B cell (primary cell): ENCODE measurements at regions not wholly inside any gene's neighbourhood (a gene's known extent, or its start where the extent isn't known, plus 50 kb on each side); places are given as distances from the start of the nearest gene placed in this dataset.

Experiments
- ATAC-seq: fragments of 200-7000 bp; cut with Tn5 transposase; one replicate; pipeline ENCODE4 v1.10.0; 2021; ENCODE audit warnings: low read depth, mild to moderate bottlenecking, moderate number of reproducible peaks, moderate library complexity
- CTCF ChIA-PET: fragments of 350-600 bp; sonication (Branson Sonifier 250); formaldehyde crosslinking; loops from one replicate; lab custom pipeline; 2021; ENCODE audit warnings: antibody characterized with exemption, inconsistent platforms; lab: Charles Lee
- POLR2A ChIA-PET: fragments of 350-600 bp; sonication (Branson Sonifier 250); formaldehyde crosslinking; loops from one replicate; lab custom pipeline; 2021; ENCODE audit warnings: antibody characterized with exemption; lab: Charles Lee
- DNase-seq: peaks from one replicate; pipeline ENCODE4 v3.0.0; 2013
- H2AFZ ChIP-seq: 2 replicates; pipeline ENCODE4 v1.6.1; 2012; ENCODE audit warnings: mild to moderate bottlenecking, low read depth, low read length; ENCODE audit not compliant: insufficient read depth, poor library complexity, severe bottlenecking
- H3K27ac ChIP-seq, 2 donors: 1 replicate in 1 of 2; 2 replicates in 1 of 2; pipeline ENCODE4 v1.5.1; 2012 to 2013; ENCODE audit warnings: low read length in 2 of 2, mild to moderate bottlenecking in 2 of 2, moderate library complexity in 1 of 2
- H3K27me3 ChIP-seq, 4 experiments: fragments of 200-600 bp in 1 of 4; sonication (generic) in 1 of 4; replicated peaks in 1 of 4; 1 replicate in 2 of 4; 2 replicates in 2 of 4; pipeline versions ENCODE4 v1.6.1 to v1.7.0; 2013 to 2016; ENCODE audit warnings: low read length in 3 of 4, mild to moderate bottlenecking in 2 of 4, mixed read lengths in 1 of 4, moderate library complexity in 1 of 4; ENCODE audit not compliant: insufficient read depth in 4 of 4, control insufficient read depth in 3 of 4; ENCODE audit errors: control extremely low read depth in 1 of 4
- H3K36me3 ChIP-seq, 2 experiments: replicated peaks in 1 of 2; 1 replicate in 1 of 2; 2 replicates in 1 of 2; pipeline versions ENCODE4 v1.6.1 to v1.7.1; 2013; ENCODE audit warnings: low read length in 1 of 2; ENCODE audit not compliant: insufficient read depth in 2 of 2, control insufficient read depth in 1 of 2; ENCODE audit errors: control extremely low read depth in 1 of 2, extremely low read depth in 1 of 2
- H3K4me1 ChIP-seq, 2 donors: fragments of 200-600 bp in 1 of 2; sonication (generic) in 1 of 2; 1 replicate in 1 of 2; 2 replicates in 1 of 2; pipeline versions ENCODE4 v1.5.1 to v1.6.1; 2013 to 2017; ENCODE audit warnings: low read length in 2 of 2; ENCODE audit not compliant: control insufficient read depth in 2 of 2, insufficient read depth in 2 of 2
- H3K4me2 ChIP-seq: replicated peaks from 2 replicates; pipeline ENCODE3; 2012; ENCODE audit warnings: mild to moderate bottlenecking, low read depth, low read length; ENCODE audit not compliant: poor library complexity, severe bottlenecking
- H3K4me3 ChIP-seq, 5 experiments: fragments of 200-600 bp in 1 of 5; sonication (generic) in 1 of 5; 1 replicate in 3 of 5; 2 replicates in 2 of 5; pipeline versions ENCODE4 v1.5.1 to v1.7.0; 2011 to 2016; ENCODE audit warnings: low read length in 4 of 5, mild to moderate bottlenecking in 4 of 5, low read depth in 2 of 5, control low read depth in 1 of 5, moderate library complexity in 1 of 5; ENCODE audit not compliant: insufficient read depth in 1 of 5; ENCODE audit errors: control extremely low read depth in 1 of 5, extremely low read depth in 1 of 5
- H3K79me2 ChIP-seq: fragments of 200-600 bp; sonication (generic); one replicate; pipeline ENCODE4 v1.6.0; 2016; ENCODE audit warnings: low read length; ENCODE audit not compliant: control insufficient read depth, insufficient read depth
- H3K9ac ChIP-seq: fragments of 200-600 bp; sonication (generic); 2 replicates; pipeline ENCODE4 v1.6.1; 2017; ENCODE audit warnings: mild to moderate bottlenecking, low read length, moderate library complexity
- H3K9me3 ChIP-seq, 3 donors: one replicate each; pipeline versions ENCODE4 v1.6.1 to v1.7.1; 2013; ENCODE audit warnings: low read length in 2 of 3; ENCODE audit not compliant: control insufficient read depth in 2 of 3, insufficient read depth in 1 of 3; ENCODE audit errors: control extremely low read depth in 1 of 3
- H4K20me1 ChIP-seq: 2 replicates; pipeline ENCODE4 v1.6.0; 2012; ENCODE audit warnings: mild to moderate bottlenecking, low read length; ENCODE audit not compliant: insufficient read depth, control insufficient read depth, poor library complexity, severe bottlenecking
- H3K27ac Mint-ChIP-seq: one replicate; pipeline ENCODE4 v1.8.0; 2021; ENCODE audit warnings: mixed read lengths
- H3K27me3 Mint-ChIP-seq: one replicate; pipeline ENCODE4 v1.8.0; 2021; ENCODE audit warnings: mixed read lengths
- H3K4me1 Mint-ChIP-seq: one replicate; pipeline ENCODE4 v1.8.0; 2021; ENCODE audit warnings: mixed read lengths
- H3K4me3 Mint-ChIP-seq: one replicate; pipeline ENCODE4 v1.8.0; 2021; ENCODE audit warnings: mixed read lengths
- H3K9me3 Mint-ChIP-seq: one replicate; pipeline ENCODE4 v1.8.0; 2022; ENCODE audit warnings: mixed read lengths; ENCODE audit not compliant: insufficient read depth
- EZH2 ChIP-seq: IDR thresholded peaks from 2 replicates; pipeline ENCODE4 v1.6.1; 2012; ENCODE audit warnings: borderline replicate concordance, low read depth, mild to moderate bottlenecking, moderate library complexity, low read length; ENCODE audit not compliant: insufficient read depth, poor library complexity, severe bottlenecking
- WGBS: methylation state at CpG from one replicate; pipeline ENCODE4 v1.1.5; 2013; ENCODE audit warnings: missing lambda C conversion rate; ENCODE audit not compliant: insufficient coverage; 5-methylcytosine and 5-hydroxymethylcytosine counted together
- intact Hi-C: fragments of 100-400 bp; cut with micrococcal nuclease; formaldehyde crosslinking; loops from one replicate; pipeline ENCODE4 v1.10.0; 2022
- TF ChIP-seq, protein P1 (sequence below): fragments of 200-600 bp; IDR thresholded peaks from one replicate; pipeline ENCODE4 v1.8.0; 2022; ENCODE audit warnings: antibody characterized with exemption, mild to moderate bottlenecking

DNA sequence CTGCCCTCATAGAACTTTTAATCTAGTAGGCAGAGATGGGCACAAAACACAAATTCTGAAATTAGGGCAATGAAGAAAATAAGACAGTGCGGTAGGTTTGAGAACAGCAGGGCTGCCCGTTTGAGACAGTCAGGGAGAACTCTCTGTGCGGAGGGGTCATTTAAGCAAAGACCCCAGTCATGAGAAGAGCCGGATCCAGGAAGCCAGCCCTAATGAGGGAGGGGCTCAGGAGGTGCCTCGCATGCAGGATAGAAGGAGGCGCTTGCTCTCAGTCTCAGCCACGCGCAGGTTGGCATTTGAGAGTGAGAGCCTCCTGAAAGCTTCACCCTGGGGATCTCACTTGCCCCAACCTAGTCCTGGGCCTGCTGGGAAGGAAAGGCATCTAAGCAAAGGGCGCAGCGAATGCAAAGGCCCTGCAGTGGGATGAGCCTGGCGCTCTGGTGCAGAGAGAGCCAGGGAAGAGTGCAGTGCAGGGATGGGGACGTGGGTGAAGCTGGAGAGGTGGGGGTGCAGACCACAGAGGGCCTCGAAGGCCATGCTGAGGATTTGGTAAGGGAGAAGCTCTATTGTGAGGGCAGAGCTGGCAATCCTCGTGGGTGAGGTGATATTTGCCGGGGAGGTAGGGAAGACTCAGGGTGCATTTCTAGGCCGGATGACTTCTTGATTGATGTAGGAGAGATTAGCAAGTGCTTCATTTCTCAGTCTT, 130.0 kb upstream of the PTPN1 start:
- Mint-ChIP-seq H3K4me1 (peaks cover 15% of the 10 kb centered on the region), H3K9me3 (no peaks in the 10 kb centered on the region), H3K27me3 (peaks cover 15% of the 10 kb centered on the region), H3K4me3 (no peak overlapping the region), H3K27ac (no peak overlapping the region)
- POLR2A ChIA-PET, result no interaction called here
- CTCF ChIA-PET, result no interaction called here
- no peak for ATAC-seq
- no peak overlapping the region for H3K9ac ChIP-seq
- H4K20me1 ChIP-seq, result no peaks in the 10 kb centered on the region
- no peak overlapping the region for H2AFZ ChIP-seq
- H3K27me3 ChIP-seq, result peaks cover 0 to 16% (median 0%) of the 10 kb centered on the region in 4 experiments
- H3K9me3 ChIP-seq, result no peaks in the 10 kb centered on the region
- no peak overlapping the region for H3K27ac ChIP-seq
- H3K36me3 ChIP-seq, result no peaks in the 10 kb centered on the region
- 96% methylated on average over 15 of the region's 16 CpGs for WGBS
- no peak overlapping the region for H3K4me2 ChIP-seq
- peaks cover 6 to 12% of the 10 kb centered on the region in 2 donors for H3K4me1 ChIP-seq
- no peak for TF ChIP-seq EZH2
- TF ChIP-seq, protein P1, sequence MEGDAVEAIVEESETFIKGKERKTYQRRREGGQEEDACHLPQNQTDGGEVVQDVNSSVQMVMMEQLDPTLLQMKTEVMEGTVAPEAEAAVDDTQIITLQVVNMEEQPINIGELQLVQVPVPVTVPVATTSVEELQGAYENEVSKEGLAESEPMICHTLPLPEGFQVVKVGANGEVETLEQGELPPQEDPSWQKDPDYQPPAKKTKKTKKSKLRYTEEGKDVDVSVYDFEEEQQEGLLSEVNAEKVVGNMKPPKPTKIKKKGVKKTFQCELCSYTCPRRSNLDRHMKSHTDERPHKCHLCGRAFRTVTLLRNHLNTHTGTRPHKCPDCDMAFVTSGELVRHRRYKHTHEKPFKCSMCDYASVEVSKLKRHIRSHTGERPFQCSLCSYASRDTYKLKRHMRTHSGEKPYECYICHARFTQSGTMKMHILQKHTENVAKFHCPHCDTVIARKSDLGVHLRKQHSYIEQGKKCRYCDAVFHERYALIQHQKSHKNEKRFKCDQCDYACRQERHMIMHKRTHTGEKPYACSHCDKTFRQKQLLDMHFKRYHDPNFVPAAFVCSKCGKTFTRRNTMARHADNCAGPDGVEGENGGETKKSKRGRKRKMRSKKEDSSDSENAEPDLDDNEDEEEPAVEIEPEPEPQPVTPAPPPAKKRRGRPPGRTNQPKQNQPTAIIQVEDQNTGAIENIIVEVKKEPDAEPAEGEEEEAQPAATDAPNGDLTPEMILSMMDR, result no peak
- no peak overlapping the region for H3K4me3 ChIP-seq
- no peak for DNase-seq
- intact Hi-C loops, result no loop called here
- no peaks in the 10 kb centered on the region for H3K79me2 ChIP-seq

DNA sequence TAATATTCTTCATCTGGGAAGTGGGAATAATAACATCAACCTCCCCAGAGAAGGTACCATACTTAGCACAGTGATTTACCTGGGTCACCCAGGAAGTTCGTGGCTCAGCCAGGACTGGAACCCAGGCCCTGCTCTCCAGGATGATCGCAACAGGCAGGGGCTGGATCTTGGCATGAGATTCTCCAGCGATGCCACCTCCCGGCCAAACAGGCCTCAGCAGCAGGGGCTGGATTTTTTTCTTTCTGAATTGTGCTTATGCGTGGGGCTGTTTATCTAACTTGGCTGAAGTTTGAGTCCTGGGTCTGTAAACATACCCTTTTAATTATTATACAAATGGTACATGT, 129.5 kb upstream of the PTPN1 start:
- H3K4me1 Mint-ChIP-seq, result peaks cover 18% of the 10 kb centered on the region
- 86% methylated on average over 2 of the region's 5 CpGs for WGBS
- CTCF ChIA-PET, result no interaction called here

More for the DNA sequence above, 129.5 kb upstream of the PTPN1 start:
- DNase-seq (no peak), ATAC-seq (no peak)
- Histone ChIP-seq H3K4me3 (no peak overlapping the region), H3K4me2 (no peak overlapping the region), H2AFZ (no peak overlapping the region), H3K36me3 (no peaks in the 10 kb centered on the region), H3K9ac (no peak overlapping the region), H3K27me3 (peaks cover 0 to 21% (median 2%) of the 10 kb centered on the region in 4 experiments), H3K4me1 (peaks cover 6 to 12% of the 10 kb centered on the region in 2 donors), H3K27ac (no peak overlapping the region), H3K9me3 (no peaks in the 10 kb centered on the region), H4K20me1 (no peaks in the 10 kb centered on the region), H3K79me2 (no peaks in the 10 kb centered on the region)
- no peak overlapping the region for H3K4me3 Mint-ChIP-seq
- H3K27me3 Mint-ChIP-seq, result peaks cover 16% of the 10 kb centered on the region
- intact Hi-C loops, result no loop called here
- no peak for TF ChIP-seq EZH2
- TF ChIP-seq, protein P1, result no peak
- H3K27ac Mint-ChIP-seq, result no peak overlapping the region
- no peaks in the 10 kb centered on the region for H3K9me3 Mint-ChIP-seq
- POLR2A ChIA-PET, result no interaction called here
